SK-N-SH treated with all-trans-retinoic acid at 6 μM for 48 hours (cell line): ENCODE measurements at regions not wholly inside any gene's neighbourhood (a gene's known extent, or its start where the extent isn't known, plus 50 kb on each side); places are given as distances from the start of the nearest gene placed in this dataset.

Source experiments
- ATAC-seq: fragments of 200-7000 bp; cut with Tn5 transposase; 3 replicates; pipeline ENCODE4 v1.9.1; 2020; ENCODE audit warnings: mild to moderate bottlenecking, moderate library complexity
- ARNTL ChIP-seq: fragments of 450-650 bp; formaldehyde crosslinking; IDR thresholded peaks from 2 replicates; pipeline ENCODE4 v1.5.0; 2020; ENCODE audit warnings: low read depth, mild to moderate bottlenecking, moderate library complexity, borderline replicate concordance
- BACH2 ChIP-seq: fragments of 250-450 bp; sonication (Bioruptor Pico); IDR thresholded peaks from 2 replicates; pipeline ENCODE4 v1.9.0; 2021; ENCODE audit warnings: mild to moderate bottlenecking, borderline replicate concordance
- CREB5 ChIP-seq: fragments of 250-450 bp; sonication (Bioruptor Pico); IDR thresholded peaks from 2 replicates; pipeline ENCODE4 v1.5.1; 2020; ENCODE audit warnings: low read depth, mild to moderate bottlenecking, moderate library complexity
- CSDC2 ChIP-seq: fragments of 250-450 bp; sonication (Bioruptor Pico); IDR thresholded peaks from 2 replicates; pipeline ENCODE4 v1.5.0; 2020; ENCODE audit warnings: mild to moderate bottlenecking, moderate library complexity
- CSRNP3 ChIP-seq: fragments of 250-450 bp; sonication (Bioruptor Pico); IDR thresholded peaks from 2 replicates; pipeline ENCODE4 v1.5.1; 2021; ENCODE audit warnings: mild to moderate bottlenecking, moderate library complexity
- ESRRG ChIP-seq: fragments of 250-450 bp; sonication (Bioruptor Pico); IDR thresholded peaks from 2 replicates; pipeline ENCODE4 v1.6.1; 2021; ENCODE audit warnings: mild to moderate bottlenecking
- GLIS3 ChIP-seq: fragments of 250-450 bp; sonication (Bioruptor Pico); IDR thresholded peaks from 2 replicates; pipeline ENCODE4 v1.5.0; 2020; ENCODE audit warnings: mild to moderate bottlenecking, moderate library complexity
- ISL1 ChIP-seq: fragments of 250-450 bp; sonication (Bioruptor Pico); IDR thresholded peaks from 2 replicates; pipeline ENCODE4 v2.1.2; 2022; ENCODE audit warnings: mild to moderate bottlenecking, moderate library complexity
- OSR1 ChIP-seq: fragments of 250-450 bp; sonication (Bioruptor Pico); IDR thresholded peaks from 2 replicates; pipeline ENCODE4 v1.8.0; 2022; ENCODE audit warnings: moderate library complexity, mild to moderate bottlenecking, inconsistent platforms
- PPARA ChIP-seq: fragments of 250-450 bp; sonication (Bioruptor Pico); IDR thresholded peaks from 2 replicates; pipeline ENCODE4 v1.5.0; 2020; ENCODE audit warnings: mild to moderate bottlenecking, borderline replicate concordance
- SNAI2 ChIP-seq: fragments of 250-450 bp; sonication (Bioruptor Pico); IDR thresholded peaks from 2 replicates; pipeline ENCODE4 v1.5.0; 2020; ENCODE audit warnings: mild to moderate bottlenecking, moderate library complexity
- TCF4 ChIP-seq: fragments of 250-450 bp; sonication (Bioruptor Pico); IDR thresholded peaks from 2 replicates; pipeline ENCODE4 v1.8.0; 2021; ENCODE audit warnings: mild to moderate bottlenecking, moderate library complexity, borderline replicate concordance
- TOX ChIP-seq: fragments of 250-450 bp; sonication (Bioruptor Pico); IDR thresholded peaks from 2 replicates; pipeline ENCODE4 v1.8.0; 2021; ENCODE audit warnings: mild to moderate bottlenecking, moderate library complexity, borderline replicate concordance
- TSHZ2 ChIP-seq: fragments of 250-450 bp; sonication (Bioruptor Pico); IDR thresholded peaks from 2 replicates; pipeline ENCODE4 v1.5.0; 2020; ENCODE audit warnings: mild to moderate bottlenecking, moderate library complexity
- ZC3H10 ChIP-seq: fragments of 250-450 bp; sonication (Bioruptor Pico); IDR thresholded peaks from 2 replicates; pipeline ENCODE4 v1.5.1; 2021; ENCODE audit warnings: mild to moderate bottlenecking, moderate library complexity
- ZFP3 ChIP-seq: fragments of 250-450 bp; sonication (Bioruptor Pico); IDR thresholded peaks from 2 replicates; pipeline ENCODE4 v1.5.0; 2020; ENCODE audit warnings: mild to moderate bottlenecking, moderate library complexity
- ZFP30 ChIP-seq: fragments of 450-650 bp; formaldehyde crosslinking; IDR thresholded peaks from 2 replicates; pipeline ENCODE4 v1.5.0; 2022; ENCODE audit warnings: mild to moderate bottlenecking, moderate library complexity
- ZNF565 ChIP-seq: fragments of 450-650 bp; formaldehyde crosslinking; conservative IDR thresholded peaks from 2 replicates; pipeline ENCODE4 v1.5.0; 2020; ENCODE audit warnings: low read depth, mild to moderate bottlenecking, moderate library complexity
- ZNF70 ChIP-seq: fragments of 450-650 bp; formaldehyde crosslinking; IDR thresholded peaks from 2 replicates; pipeline ENCODE4 v1.5.0; 2020; ENCODE audit warnings: mild to moderate bottlenecking, moderate library complexity
- ZNF8 ChIP-seq: fragments of 450-650 bp; formaldehyde crosslinking; IDR thresholded peaks from 2 replicates; pipeline ENCODE4 v1.5.0; 2020; ENCODE audit warnings: mild to moderate bottlenecking, moderate library complexity
- TF ChIP-seq, protein P1 (sequence below): fragments of 250-450 bp; sonication (Bioruptor Pico); IDR thresholded peaks from 2 replicates; pipeline ENCODE4 v1.8.0; 2021; ENCODE audit warnings: low read depth, mild to moderate bottlenecking, moderate library complexity, borderline replicate concordance

GRCh38 chr10:84715911-84716310 is 387.5 kb downstream of the CCSER2 start:
- TF ChIP-seq, protein P1, sequence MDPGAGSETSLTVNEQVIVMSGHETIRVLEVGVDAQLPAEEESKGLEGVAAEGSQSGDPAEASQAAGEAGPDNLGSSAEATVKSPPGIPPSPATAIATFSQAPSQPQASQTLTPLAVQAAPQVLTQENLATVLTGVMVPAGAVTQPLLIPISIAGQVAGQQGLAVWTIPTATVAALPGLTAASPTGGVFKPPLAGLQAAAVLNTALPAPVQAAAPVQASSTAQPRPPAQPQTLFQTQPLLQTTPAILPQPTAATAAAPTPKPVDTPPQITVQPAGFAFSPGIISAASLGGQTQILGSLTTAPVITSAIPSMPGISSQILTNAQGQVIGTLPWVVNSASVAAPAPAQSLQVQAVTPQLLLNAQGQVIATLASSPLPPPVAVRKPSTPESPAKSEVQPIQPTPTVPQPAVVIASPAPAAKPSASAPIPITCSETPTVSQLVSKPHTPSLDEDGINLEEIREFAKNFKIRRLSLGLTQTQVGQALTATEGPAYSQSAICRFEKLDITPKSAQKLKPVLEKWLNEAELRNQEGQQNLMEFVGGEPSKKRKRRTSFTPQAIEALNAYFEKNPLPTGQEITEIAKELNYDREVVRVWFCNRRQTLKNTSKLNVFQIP (CRISPR knock-in tag) = no peak
- TF ChIP-seq ZC3H10 (CRISPR knock-in tag) (no peak), ZNF70 (CRISPR knock-in tag) (no peak), ZFP30 (CRISPR knock-in tag) (no peak), ISL1 (CRISPR knock-in tag) (no peak), OSR1 (CRISPR knock-in tag) (no peak), SNAI2 (CRISPR knock-in tag) (no peak), GLIS3 (CRISPR knock-in tag) (no peak), ARNTL (no peak)
- TF ChIP-seq, all 23 proteins: peak for 0
- ATAC-seq = no peak

DNA sequence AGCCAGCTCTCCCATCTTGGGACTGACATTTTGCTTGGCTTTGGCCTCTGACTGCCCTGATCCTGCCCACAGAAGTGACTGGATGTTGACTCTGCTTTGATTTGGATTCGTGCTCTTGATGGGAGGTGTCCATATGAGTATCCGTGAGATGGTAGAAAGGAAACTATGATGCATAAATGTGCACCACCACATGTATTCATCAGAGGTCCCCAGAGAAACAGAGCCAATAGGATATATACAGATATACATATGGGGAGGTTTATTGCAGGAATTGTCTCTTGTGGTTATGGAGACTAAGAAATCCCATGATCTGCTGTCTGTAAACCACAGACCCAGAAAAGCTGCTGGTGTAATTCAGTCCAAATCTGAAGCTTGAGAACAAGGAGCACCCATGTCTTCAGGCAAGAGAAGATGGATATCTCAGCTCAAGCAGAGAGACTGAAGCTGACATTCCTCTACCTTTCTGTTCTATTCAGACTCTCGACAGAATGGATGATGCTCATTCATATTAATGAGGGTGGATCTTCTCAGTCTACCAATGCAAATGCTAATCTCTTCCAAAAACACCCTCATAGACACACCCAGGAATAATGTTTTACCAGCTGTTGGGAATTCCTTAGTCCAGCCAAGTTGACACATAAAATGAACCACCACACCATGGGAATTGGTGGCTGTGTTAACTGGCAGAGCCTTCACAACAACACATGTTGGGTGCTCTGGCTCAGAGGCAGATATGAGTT is 390.7 kb downstream of the CCSER2 start:
- TF ChIP-seq ZNF8 = no peak
- no peak for TF ChIP-seq BACH2
- no peak for TF ChIP-seq CSDC2 (CRISPR knock-in tag)
- TF ChIP-seq OSR1 (CRISPR knock-in tag) = no peak
- TF ChIP-seq, protein P1 (CRISPR knock-in tag) = no peak
- no peak for TF ChIP-seq CREB5
- TF ChIP-seq ZNF70 (CRISPR knock-in tag) = no peak
- no peak for TF ChIP-seq ARNTL
- TF ChIP-seq GLIS3 (CRISPR knock-in tag) = no peak
- TF ChIP-seq ESRRG = no peak
- TF ChIP-seq ISL1 (CRISPR knock-in tag) = no peak
- TF ChIP-seq PPARA (CRISPR knock-in tag) = no peak
- TF ChIP-seq ZFP30 (CRISPR knock-in tag) = no peak
- no peak for TF ChIP-seq ZFP3
- no peak for TF ChIP-seq ZC3H10 (CRISPR knock-in tag)
- no peak for TF ChIP-seq CSRNP3 (CRISPR knock-in tag)
- no peak for TF ChIP-seq TOX
- no peak for TF ChIP-seq TCF4
- TF ChIP-seq ZNF565 = no peak
- no peak for TF ChIP-seq SNAI2 (CRISPR knock-in tag)
- no peak for ATAC-seq

- TF ChIP-seq CSRNP3 (CRISPR knock-in tag) (no peak), ZC3H10 (CRISPR knock-in tag) (no peak), BACH2 (no peak), ZNF565 (no peak), TOX (no peak), ZNF70 (CRISPR knock-in tag) (no peak), SNAI2 (CRISPR knock-in tag) (no peak), TSHZ2 (CRISPR knock-in tag) (no peak)
- TF ChIP-seq, protein P1 (CRISPR knock-in tag) = no peak
- no peak for ATAC-seq
Measured at GRCh38 chr10:84719687-84720086, 391.3 kb downstream of the CCSER2 start.
